ENCODE measurements at regions not wholly inside any gene's neighbourhood (a gene's known extent, or its start where the extent isn't known, plus 50 kb on each side); places are given as distances from the start of the nearest gene placed in this dataset.
A peak's percentile ranks its signal among the peaks of the same experiment; 100 is the strongest.

- peaks cover 8 to 31% of the 10 kb centered on the region in 2 donors for H3K4me1 ChIP-seq
- H3K4me3 ChIP-seq, result no peak overlapping the region
- intact Hi-C loops (cut with DNase I), result loop anchor here (2.0 to 10.0 kb wide), 4 partner anchors 162 to 897 kb away; no protein-coding TSS in a partner anchor
- no peak for DNase-seq (ENCODE audit: low spot score in 2 of 2)
- no peaks in the 10 kb centered on the region for H3K9me3 ChIP-seq
- H3K27me3 ChIP-seq, result no peaks in the 10 kb centered on the region
- H3K27ac ChIP-seq, result peak overlapping the region; percentile 88 to 93
- H3K36me3 ChIP-seq, result no peaks in the 10 kb centered on the region
- no peak for TF ChIP-seq CTCF (IDR thresholded peaks at IDR 0.05)
Observed at GRCh38 chr3:188049606-188050530, 104.1 kb upstream of the LPP start.

DNA sequence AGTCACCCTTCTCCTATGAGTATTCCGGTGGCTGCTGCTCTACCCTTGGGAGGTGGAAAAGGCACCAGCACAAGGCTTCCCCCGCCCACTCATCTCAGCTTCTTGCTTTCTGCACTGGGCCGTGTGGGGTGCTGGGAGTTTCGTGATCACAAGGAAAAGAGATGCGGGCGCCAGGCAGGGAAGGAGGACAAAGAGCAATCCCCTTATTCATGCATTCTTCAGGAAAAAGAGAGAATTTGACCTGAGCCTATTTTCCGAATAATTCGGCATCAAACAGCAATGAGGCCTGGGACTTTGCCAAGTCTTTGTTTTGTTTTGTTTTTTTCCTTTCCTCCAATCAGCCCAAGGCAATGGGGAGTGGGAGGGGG lies 102.2 kb upstream of the LPP start:
- H3K27me3 ChIP-seq, result no peaks in the 10 kb centered on the region
- TF ChIP-seq CTCF (IDR thresholded peaks at IDR 0.05), result no peak
- intact Hi-C loops (cut with DNase I), result loop anchor here (2.0 to 10.0 kb wide), 6 partner anchors 103 to 896 kb away; partner anchors contain the start of gene LPP
- no peaks in the 10 kb centered on the region for H3K36me3 ChIP-seq
- H3K27ac ChIP-seq, result peak overlapping the region; percentile 88 to 93
- peak; percentile 29 to 89 for DNase-seq (ENCODE audit: low spot score in 2 of 2)
- H3K4me3 ChIP-seq, result peak overlapping the region; percentile 22 to 47
- no peaks in the 10 kb centered on the region for H3K9me3 ChIP-seq
- H3K4me1 ChIP-seq, result peaks cover 8 to 31% of the 10 kb centered on the region in 2 donors

DNA sequence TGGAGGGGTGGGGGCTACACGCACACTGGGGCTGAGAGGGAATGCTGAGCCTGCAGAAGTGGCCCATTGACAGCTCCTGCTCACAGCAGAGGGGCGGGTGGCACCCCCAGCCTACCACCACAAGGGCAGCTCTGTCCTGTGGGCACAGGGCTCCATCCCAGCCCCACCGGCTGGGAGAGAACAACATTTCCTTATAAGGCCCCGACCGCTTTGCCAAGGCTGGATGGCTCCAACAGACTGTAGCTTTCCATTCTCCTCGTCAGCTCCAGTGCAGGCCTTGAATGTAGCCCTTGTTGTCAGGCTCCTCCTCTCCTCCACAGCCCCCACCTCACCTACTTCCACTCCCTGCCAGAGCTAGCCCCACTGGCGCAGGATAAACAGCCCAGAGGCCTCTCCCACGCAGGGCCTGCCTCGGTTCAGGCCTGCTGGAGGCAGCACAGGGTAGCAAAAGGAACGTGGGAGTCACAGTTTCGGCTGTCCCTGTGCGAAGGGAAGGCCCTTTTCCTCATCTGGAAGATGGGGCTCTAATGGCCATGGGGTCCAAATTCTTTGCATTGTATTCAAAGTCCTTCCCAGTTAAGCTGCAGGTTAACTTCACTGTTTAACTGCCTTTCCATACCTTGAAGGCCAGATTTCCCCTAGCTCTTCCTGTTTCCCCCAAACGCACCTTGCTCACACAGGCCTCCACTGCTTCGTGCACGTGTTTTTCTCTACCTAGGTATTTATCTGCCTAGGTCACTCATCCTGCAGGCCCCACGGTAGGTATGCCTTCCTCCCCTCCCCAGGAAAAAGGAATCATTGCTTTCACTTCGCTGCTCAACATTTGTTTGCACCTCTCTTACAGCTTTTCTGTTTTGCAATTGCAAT lies 101.6 kb upstream of the LPP start:
- peaks cover 8 to 31% of the 10 kb centered on the region in 2 donors for H3K4me1 ChIP-seq
- no peaks in the 10 kb centered on the region for H3K27me3 ChIP-seq
- H3K9me3 ChIP-seq, result no peaks in the 10 kb centered on the region
- H3K4me3 ChIP-seq, result peak overlapping the region; percentile 22 to 47
- DNase-seq (ENCODE audit: low spot score in 2 of 2), result peak; percentile 86 to 96
- no peaks in the 10 kb centered on the region for H3K36me3 ChIP-seq
- intact Hi-C loops (cut with DNase I), result loop anchor here (2.0 to 10.0 kb wide), 6 partner anchors 102 to 895 kb away; partner anchors contain the start of gene LPP
- peak overlapping the region; percentile 88 to 93 for H3K27ac ChIP-seq
- peak; percentile 66 to 82 (median 74) for TF ChIP-seq CTCF (IDR thresholded peaks at IDR 0.05)

DNA sequence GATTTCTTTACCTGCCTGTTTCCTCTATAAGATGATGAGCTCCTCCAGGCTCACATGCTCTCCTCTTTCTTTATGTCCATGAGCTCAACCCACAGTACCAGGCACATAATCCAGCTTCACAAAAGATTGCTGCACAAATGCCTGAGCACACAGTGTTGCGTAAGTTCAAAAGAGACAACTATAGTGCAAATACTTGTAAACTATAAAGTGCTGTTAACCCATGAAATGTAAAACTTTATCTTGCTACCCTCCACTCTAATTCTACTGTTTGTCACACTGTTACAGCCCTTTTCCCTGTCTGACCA lies 101.0 kb upstream of the LPP start:
- intact Hi-C loops (cut with DNase I), result loop anchor here (2.0 to 10.0 kb wide), 6 partner anchors 102 to 894 kb away; partner anchors contain the start of gene LPP
- H3K27me3 ChIP-seq, result no peaks in the 10 kb centered on the region
- H3K36me3 ChIP-seq, result no peaks in the 10 kb centered on the region
- H3K4me1 ChIP-seq, result peaks cover 8 to 31% of the 10 kb centered on the region in 2 donors
- H3K4me3 ChIP-seq, result peak overlapping the region in 1 of 2 donors; percentile 6
- peak overlapping the region; percentile 88 to 93 for H3K27ac ChIP-seq
- DNase-seq (ENCODE audit: low spot score in 2 of 2), result no peak
- H3K9me3 ChIP-seq, result no peaks in the 10 kb centered on the region
- no peak for TF ChIP-seq CTCF (IDR thresholded peaks at IDR 0.05)

DNA sequence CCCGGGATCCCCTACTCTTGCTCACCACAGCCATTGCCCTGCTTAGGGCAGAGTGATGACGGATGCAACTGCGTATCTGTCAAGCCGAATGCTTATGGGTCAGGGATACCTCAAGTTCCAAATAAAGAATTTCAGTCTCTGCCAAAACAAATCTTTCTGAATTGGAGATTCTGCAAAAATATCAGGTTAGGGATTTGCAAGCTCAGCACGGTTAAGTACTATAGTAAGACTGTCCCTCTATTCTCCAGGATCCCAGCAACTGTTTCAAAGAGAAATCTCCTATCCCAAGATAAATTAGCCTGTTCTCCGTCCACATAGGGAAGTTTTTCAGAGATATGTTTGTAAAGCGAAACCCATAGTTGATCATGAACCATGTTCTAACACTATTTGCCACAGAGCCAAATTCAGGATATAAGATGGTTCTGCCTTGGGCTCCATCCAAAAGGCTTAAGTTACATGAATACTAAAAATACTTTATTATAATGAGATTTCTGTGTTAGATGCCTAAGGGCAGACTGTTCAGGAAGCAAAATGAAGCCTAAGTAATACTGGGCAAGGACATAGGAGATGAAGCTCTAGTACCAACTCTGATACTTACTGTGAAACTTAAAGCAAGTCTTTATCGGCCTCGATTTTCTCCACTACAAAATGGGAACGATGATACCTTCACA lies 100.1 kb upstream of the LPP start:
- intact Hi-C loops (cut with DNase I), result loop anchor here (2.0 to 10.0 kb wide), 6 partner anchors 101 to 893 kb away; partner anchors contain the start of gene LPP
- Histone ChIP-seq H3K27ac (peak overlapping the region; percentile 88 to 93), H3K36me3 (no peaks in the 10 kb centered on the region), H3K27me3 (no peaks in the 10 kb centered on the region), H3K4me1 (peaks cover 8 to 31% of the 10 kb centered on the region in 2 donors), H3K9me3 (no peaks in the 10 kb centered on the region), H3K4me3 (no peak overlapping the region)
- DNase-seq (ENCODE audit: low spot score in 2 of 2), result no peak
- TF ChIP-seq CTCF (IDR thresholded peaks at IDR 0.05), result no peak

All from ascending aorta (tissue), 2 donors.